SU-DHL-6 (cell line): ENCODE measurements at regions not wholly inside any gene's neighbourhood (a gene's known extent, or its start where the extent isn't known, plus 50 kb on each side); places are given as distances from the start of the nearest gene placed in this dataset.

Experiments used
- H2AFZ ChIP-seq: fragments of 200-600 bp; sonication (generic); 2 replicates; pipeline ENCODE4 v1.6.1; 2014; ENCODE audit warnings: low read depth, mild to moderate bottlenecking, moderate library complexity, mixed read lengths, antibody characterized with exemption, low read length; ENCODE audit not compliant: severe bottlenecking
- H3F3A ChIP-seq: fragments of 200-600 bp; shearing (Covaris generic); 2 replicates; pipeline ENCODE4 v1.6.0; 2016; ENCODE audit warnings: antibody characterized with exemption, mild to moderate bottlenecking; ENCODE audit not compliant: insufficient read depth
- H3K27ac ChIP-seq: fragments of 200-600 bp; sonication (generic); 2 replicates; pipeline ENCODE4 v1.5.1; 2016; ENCODE audit warnings: low read depth, mild to moderate bottlenecking, low read length, moderate library complexity, mixed read lengths
- H3K27me3 ChIP-seq: fragments of 200-600 bp; sonication (generic), shearing (Covaris generic); 2 replicates; pipeline ENCODE4 v1.6.0; 2014; ENCODE audit warnings: mild to moderate bottlenecking, low read length
- H3K36me3 ChIP-seq: fragments of 200-600 bp; sonication (generic); 2 replicates; pipeline ENCODE4 v1.6.1; 2014; ENCODE audit warnings: mild to moderate bottlenecking, low read length, mixed read lengths
- H3K4me2 ChIP-seq: fragments of 300-600, 200-600 bp; shearing (Covaris generic), sonication (generic); 2 replicates; pipeline ENCODE4 v1.6.0; 2014; ENCODE audit warnings: low read length, low read depth, mild to moderate bottlenecking; ENCODE audit not compliant: poor library complexity, severe bottlenecking
- H3K4me3 ChIP-seq: fragments of 200-600 bp; sonication (generic); 2 replicates; pipeline ENCODE4 v1.5.1; 2014; ENCODE audit warnings: antibody characterized with exemption, low read length, mild to moderate bottlenecking, mixed read lengths; ENCODE audit not compliant: insufficient read depth, poor library complexity, severe bottlenecking
- H3K79me2 ChIP-seq: fragments of 200-600 bp; sonication (generic); 2 replicates; pipeline ENCODE4 v1.6.1; 2014; ENCODE audit warnings: mild to moderate bottlenecking, low read length, moderate library complexity; ENCODE audit not compliant: insufficient read depth
- H3K9ac ChIP-seq: fragments of 200-600 bp; sonication (generic); 2 replicates; pipeline ENCODE4 v1.7.0; 2014; ENCODE audit warnings: mild to moderate bottlenecking, low read length
- H3K9me2 ChIP-seq: fragments of 200-600 bp; sonication (generic); replicated peaks from 2 replicates; pipeline ENCODE4 v1.6.1; 2014; ENCODE audit warnings: low read length; ENCODE audit not compliant: insufficient read depth
- H3K9me3 ChIP-seq: fragments of 200-600 bp; sonication (generic); 2 replicates; pipeline ENCODE4 v1.6.1; 2014; ENCODE audit warnings: low read length, mixed read lengths; ENCODE audit not compliant: insufficient read depth
- H4K20me1 ChIP-seq: fragments of 200-600 bp; sonication (generic); 2 replicates; pipeline ENCODE4 v1.6.1; 2014; ENCODE audit warnings: low read depth, mild to moderate bottlenecking, antibody characterized with exemption, low read length, moderate library complexity, mixed read lengths
- CTCF ChIP-seq: fragments of 200-600 bp; sonication (generic); IDR thresholded peaks from one replicate; pipeline ENCODE4 v1.5.1; 2017; ENCODE audit warnings: antibody characterized with exemption, mild to moderate bottlenecking, low read length, moderate library complexity; ENCODE audit not compliant: insufficient read depth, poor library complexity, severe bottlenecking
- EZH2phosphoT487 ChIP-seq: fragments of 200-600 bp; sonication (generic), shearing (Covaris generic); conservative IDR thresholded peaks from 2 replicates; pipeline ENCODE4 v1.6.1; 2018; ENCODE audit warnings: mild to moderate bottlenecking, antibody characterized with exemption, low read length, moderate library complexity, mixed read lengths

GRCh38 chr6:155894758-155895157 is 439.1 kb upstream of the NOX3 start:
- no peak overlapping the region for H3K9ac ChIP-seq
- no peak overlapping the region for H2AFZ ChIP-seq
- no peak overlapping the region for H3K4me2 ChIP-seq
- no peaks in the 10 kb centered on the region for H3K36me3 ChIP-seq
- H3K9me3 ChIP-seq: no peaks in the 10 kb centered on the region
- no peaks in the 10 kb centered on the region for H3K9me2 ChIP-seq
- no peak overlapping the region for H3K4me3 ChIP-seq
- no peaks in the 10 kb centered on the region for H3F3A ChIP-seq
- no peak for TF ChIP-seq EZH2phosphoT487
- no peak for TF ChIP-seq CTCF
- H4K20me1 ChIP-seq: no peaks in the 10 kb centered on the region
- no peaks in the 10 kb centered on the region for H3K79me2 ChIP-seq
- H3K27me3 ChIP-seq: no peaks in the 10 kb centered on the region
- no peak overlapping the region for H3K27ac ChIP-seq

GRCh38 chr6:155894262-155894661 is 438.6 kb upstream of the NOX3 start:
- no peak overlapping the region for H3K4me2 ChIP-seq
- no peaks in the 10 kb centered on the region for H3K36me3 ChIP-seq
- H3K79me2 ChIP-seq: no peaks in the 10 kb centered on the region
- H3K9me3 ChIP-seq: no peaks in the 10 kb centered on the region
- H3K27me3 ChIP-seq: no peaks in the 10 kb centered on the region
- no peak for TF ChIP-seq EZH2phosphoT487
- no peak for TF ChIP-seq CTCF
- no peak overlapping the region for H3K9ac ChIP-seq
- H4K20me1 ChIP-seq: no peaks in the 10 kb centered on the region
- H3K4me3 ChIP-seq: no peak overlapping the region
- H3K9me2 ChIP-seq: no peaks in the 10 kb centered on the region
- H2AFZ ChIP-seq: no peak overlapping the region
- H3K27ac ChIP-seq: no peak overlapping the region
- no peaks in the 10 kb centered on the region for H3F3A ChIP-seq

GRCh38 chr6:155890409-155890808 is 434.8 kb upstream of the NOX3 start:
- Histone ChIP-seq H3K9me2 (no peaks in the 10 kb centered on the region), H2AFZ (no peak overlapping the region), H3K9ac (no peak overlapping the region), H3K79me2 (no peaks in the 10 kb centered on the region), H3K36me3 (no peaks in the 10 kb centered on the region), H3F3A (no peaks in the 10 kb centered on the region), H3K4me2 (no peak overlapping the region), H3K9me3 (no peaks in the 10 kb centered on the region), H4K20me1 (no peaks in the 10 kb centered on the region), H3K27ac (no peak overlapping the region), H3K4me3 (no peak overlapping the region), H3K27me3 (no peaks in the 10 kb centered on the region)
- TF ChIP-seq CTCF (no peak), EZH2phosphoT487 (no peak)

GRCh38 chr6:155889410-155889809 is 433.8 kb upstream of the NOX3 start:
- Histone ChIP-seq H3K9me3 (no peaks in the 10 kb centered on the region), H4K20me1 (no peaks in the 10 kb centered on the region), H2AFZ (no peak overlapping the region), H3K9ac (no peak overlapping the region), H3K27ac (no peak overlapping the region), H3K36me3 (no peaks in the 10 kb centered on the region), H3K27me3 (no peaks in the 10 kb centered on the region), H3K9me2 (no peaks in the 10 kb centered on the region), H3F3A (no peaks in the 10 kb centered on the region), H3K4me2 (no peak overlapping the region), H3K79me2 (no peaks in the 10 kb centered on the region), H3K4me3 (no peak overlapping the region)
- TF ChIP-seq EZH2phosphoT487 (no peak), CTCF (no peak)
